HG02884 (cell line): ENCODE measurements at regions not wholly inside any gene's neighbourhood (a gene's known extent, or its start where the extent isn't known, plus 50 kb on each side); places are given as distances from the start of the nearest gene placed in this dataset.

Experiments used
- ATAC-seq: cut with Tn5 transposase; IDR thresholded peaks from one replicate; pipeline ENCODE4 v1.9.1; 2021; ENCODE audit warnings: mild to moderate bottlenecking, moderate library complexity; ENCODE audit not compliant: unreplicated experiment

GRCh38 chr5:39846144-39846543, 421.4 kb upstream of the DAB2 start:
- ATAC-seq, result no peak

GRCh38 chr5:39843767-39844166, 419.0 kb upstream of the DAB2 start:
- no peak for ATAC-seq

- ATAC-seq, result no peak
These were observed 410.6 kb upstream of the DAB2 start for GRCh38 chr5:39835371-39835770.

GRCh38 chr5:39829441-39829840, 404.7 kb upstream of the DAB2 start:
- ATAC-seq, result no peak

GRCh38 chr5:39826051-39826450, 401.3 kb upstream of the DAB2 start:
- ATAC-seq, result no peak

- no peak for ATAC-seq
These were observed 400.5 kb upstream of the DAB2 start for GRCh38 chr5:39825301-39825700.

GRCh38 chr5:39822020-39822419, 397.2 kb upstream of the DAB2 start:
- ATAC-seq, result no peak

- ATAC-seq, result no peak
These were observed 392.1 kb upstream of the DAB2 start for GRCh38 chr5:39816866-39817265.

- no peak for ATAC-seq
These were observed 391.5 kb upstream of the DAB2 start for GRCh38 chr5:39816156-39816845.

- ATAC-seq, result no peak
These were observed 390.9 kb upstream of the DAB2 start for GRCh38 chr5:39815711-39816110.

GRCh38 chr5:39811381-39811780, 386.6 kb upstream of the DAB2 start:
- no peak for ATAC-seq

- ATAC-seq, result no peak
These were observed 383.9 kb upstream of the DAB2 start for GRCh38 chr5:39808656-39809055.

- ATAC-seq, result no peak
These were observed 376.5 kb upstream of the DAB2 start for GRCh38 chr5:39801306-39801705.

- no peak for ATAC-seq
These were observed 375.3 kb upstream of the DAB2 start for GRCh38 chr5:39800042-39800601.

GRCh38 chr5:39799242-39799641, 374.5 kb upstream of the DAB2 start:
- no peak for ATAC-seq

GRCh38 chr5:39794513-39795210, 369.9 kb upstream of the DAB2 start:
- ATAC-seq, result no peak

- no peak for ATAC-seq
These were observed 360.6 kb upstream of the DAB2 start for GRCh38 chr5:39785410-39785809.

GRCh38 chr5:39783756-39784421, 359.1 kb upstream of the DAB2 start:
- peak; percentile 84 for ATAC-seq

GRCh38 chr5:39780347-39780746, 355.6 kb upstream of the DAB2 start:
- no peak for ATAC-seq

GRCh38 chr5:39779831-39780230, 355.1 kb upstream of the DAB2 start:
- ATAC-seq, result no peak

GRCh38 chr5:39775797-39776365, 351.1 kb upstream of the DAB2 start:
- ATAC-seq, result no peak
